HepG2 (cell line): ENCODE measurements at regions not wholly inside any gene's neighbourhood (a gene's known extent, or its start where the extent isn't known, plus 50 kb on each side); places are given as distances from the start of the nearest gene placed in this dataset.

Source experiments
- ATAC-seq: fragments of 200-7000 bp; cut with Tn5 transposase; 3 replicates; pipeline ENCODE4 v1.9.1; 2020; ENCODE audit warnings: mild to moderate bottlenecking, moderate library complexity
- BruUV-seq: library from RNA; stranded (reverse); fragments of 400-500 nt; replicated peaks from 2 replicates; lab custom pipeline; 2021; lab: Mats Ljungman, UMichigan
- CTCF ChIA-PET: fragments of 300-600 bp; formaldehyde crosslinking; extraction: SDS; loops from one replicate; lab custom pipeline; 2021; ENCODE audit warnings: low total read pairs, inconsistent platforms, low intra/inter-chr PET ratio; lab: Yijun Ruan, JAX
- POLR2A ChIA-PET: fragments of 350-600 bp; sonication (Branson Sonifier 250); formaldehyde crosslinking; loops from one replicate; lab custom pipeline; 2020; ENCODE audit warnings: antibody characterized with exemption, inconsistent platforms; lab: Yijun Ruan, JAX
- DNase-seq: peaks from one replicate; pipeline ENCODE4 v3.0.0-alpha.2; 2015; ENCODE audit warnings: low spot score
- FAIRE-seq: peaks from 3 replicates; lab custom pipeline; 2011; peaks lifted over from hg19 to GRCh38; lab: Jason Lieb, UNC
- H2AFZ ChIP-seq: one replicate; pipeline ENCODE4 v1.6.1; 2011; ENCODE audit warnings: low read length, inconsistent platforms
- H3K27ac ChIP-seq: fragments of 300-600 bp; 3 replicates; pipeline ENCODE4 v1.8.0; 2011; ENCODE audit warnings: mixed run types, mild to moderate bottlenecking, mixed read lengths, low read length, inconsistent platforms; ENCODE audit not compliant: insufficient read depth; ENCODE audit errors: extremely low read length
- H3K27me3 ChIP-seq, 2 experiments: fragments of 200-600 bp in 1 of 2; 2 replicates in 1 of 2; 3 replicates in 1 of 2; pipeline versions ENCODE4 v1.6.0 to v1.8.0; 2011; ENCODE audit warnings: low read length in 2 of 2, mild to moderate bottlenecking in 2 of 2, moderate library complexity in 2 of 2, inconsistent platforms in 1 of 2; ENCODE audit not compliant: insufficient read depth in 2 of 2, control insufficient read depth in 1 of 2
- H3K36me3 ChIP-seq, 2 experiments: fragments of 200-600 bp in 1 of 2; replicated peaks in 1 of 2; 2 replicates in 1 of 2; 3 replicates in 1 of 2; pipeline versions ENCODE4 v1.5.1 to v1.8.0; 2011; ENCODE audit warnings: low read length in 2 of 2, inconsistent platforms in 1 of 2; ENCODE audit not compliant: insufficient read depth in 2 of 2, control insufficient read depth in 1 of 2
- H3K4me1 ChIP-seq: 2 replicates; pipeline ENCODE4 v1.5.1; 2012; ENCODE audit warnings: low read length, inconsistent platforms; ENCODE audit not compliant: insufficient read depth
- H3K4me2 ChIP-seq: 2 replicates; pipeline ENCODE4 v1.6.0; 2011; ENCODE audit warnings: low read depth, low read length, inconsistent platforms
- H3K4me3 ChIP-seq, 3 experiments: fragments of 200-600 bp in 1 of 3; sonication (generic), shearing (Covaris generic) in 1 of 3; replicated peaks in 1 of 3; 2 replicates each; pipeline ENCODE4 v1.5.1; 2011 to 2016; ENCODE audit warnings: low read length in 3 of 3, inconsistent platforms in 2 of 3, low read depth in 2 of 3, mild to moderate bottlenecking in 2 of 3, control low read depth in 1 of 3, mixed read lengths in 1 of 3; ENCODE audit not compliant: insufficient read depth in 1 of 3
- H3K79me2 ChIP-seq: one replicate; pipeline ENCODE4 v1.6.1; 2011; ENCODE audit warnings: low read length, inconsistent platforms; ENCODE audit not compliant: insufficient read depth
- H3K9ac ChIP-seq: 2 replicates; pipeline ENCODE4 v1.6.0; 2011; ENCODE audit warnings: mild to moderate bottlenecking, low read depth, low read length, inconsistent platforms; ENCODE audit not compliant: insufficient read depth
- H3K9me3 ChIP-seq: 2 replicates; pipeline ENCODE4 v1.5.1; 2012; ENCODE audit warnings: mild to moderate bottlenecking, low read length
- H4K20me1 ChIP-seq: 2 replicates; pipeline ENCODE4 v1.6.0; 2011; ENCODE audit warnings: inconsistent platforms, mild to moderate bottlenecking, low read length, moderate library complexity; ENCODE audit not compliant: insufficient read depth
- CCAR2 ChIP-seq: fragments of 200-400 bp; formaldehyde crosslinking; optimal IDR thresholded peaks from 2 replicates; pipeline ENCODE3; 2018; ENCODE audit warnings: low read depth, mild to moderate bottlenecking, low read length, moderate library complexity
- CENPT ChIP-seq: sonication (generic); formaldehyde crosslinking; IDR thresholded peaks from 2 replicates; pipeline ENCODE4 v1.8.0; 2022; ENCODE audit warnings: low read depth, mild to moderate bottlenecking, moderate library complexity, missing genetic modification reagents
- KMT2B ChIP-seq: IDR thresholded peaks from 2 replicates; pipeline ENCODE4 v1.6.1; 2016; ENCODE audit warnings: missing genetic modification reagents, missing compliant biosample characterization
- NKX3-1 ChIP-seq: sonication (generic); formaldehyde crosslinking; IDR thresholded peaks from 2 replicates; pipeline ENCODE4 v1.5.0; 2020; ENCODE audit warnings: missing genetic modification reagents
- ZNF775 ChIP-seq: sonication (generic); formaldehyde crosslinking; IDR thresholded peaks from 2 replicates; pipeline ENCODE4 v1.4.0; 2020; ENCODE audit warnings: missing genetic modification reagents, mild to moderate bottlenecking, moderate library complexity, borderline replicate concordance
- ZNF878 ChIP-seq: sonication (generic); formaldehyde crosslinking; IDR thresholded peaks from 2 replicates; pipeline ENCODE4 v1.8.1; 2023; ENCODE audit warnings: mild to moderate bottlenecking, missing genetic modification reagents, moderate library complexity
- WGBS: methylation state at CpG from one replicate; pipeline ENCODE4 v1.1.6; 2017; ENCODE audit warnings: low lambda C conversion rate; 5-methylcytosine and 5-hydroxymethylcytosine counted together
- in situ Hi-C: cut with HindIII; loops from 2 replicates; pipeline ENCODE4 v1.10.0; 2017; ENCODE audit warnings: low pct_unique_long_range_greater_than_20kb; ENCODE audit not compliant: extremely low pct_ligation_motif_present
- intact Hi-C: fragments of 100-400 bp; cut with micrococcal nuclease; formaldehyde crosslinking; loops from one replicate; pipeline ENCODE4 v1.10.0; 2022; ENCODE audit not compliant: unreplicated experiment
- TF ChIP-seq, protein P1 (sequence below): sonication (generic); formaldehyde crosslinking; conservative IDR thresholded peaks from 2 replicates; pipeline ENCODE4 v1.8.1; 2023; ENCODE audit warnings: missing genetic modification reagents
- TF ChIP-seq, protein P2 (sequence below): sonication (generic); formaldehyde crosslinking; IDR thresholded peaks from 2 replicates; pipeline ENCODE4 v1.4.0; 2020; ENCODE audit warnings: mild to moderate bottlenecking, missing genetic modification reagents
- TF ChIP-seq, protein P3 (sequence below): sonication (generic); formaldehyde crosslinking; IDR thresholded peaks from 2 replicates; pipeline ENCODE4 v1.4.0; 2020; ENCODE audit warnings: missing genetic modification reagents, mild to moderate bottlenecking, borderline replicate concordance

DNA sequence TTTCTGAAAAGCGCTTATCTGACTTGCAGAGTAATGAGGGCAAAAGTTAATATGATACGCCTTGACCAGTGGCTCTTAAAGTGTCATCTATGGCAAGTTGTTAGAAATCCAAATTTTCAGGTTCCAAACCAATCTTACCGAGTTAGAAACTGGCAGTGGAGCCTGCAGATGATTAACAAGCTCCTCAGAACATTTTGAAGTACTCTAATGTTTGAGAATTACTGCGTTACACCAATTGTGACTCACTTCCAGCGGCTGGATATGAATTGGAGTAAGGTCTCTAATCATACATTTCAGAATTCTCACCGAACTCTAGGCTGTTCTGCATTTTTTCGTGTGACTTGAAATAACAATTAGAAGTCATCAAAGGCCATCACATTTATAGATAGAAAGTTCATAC, 73.5 kb upstream of the TMPRSS15 start:
- H4K20me1 ChIP-seq = no peaks in the 10 kb centered on the region
- H3K27me3 ChIP-seq = no peaks in the 10 kb centered on the region; a peak in 1 of 5 replicates
- ChIA-PET POLR2A (no interaction called here), CTCF (no interaction called here)
- TF ChIP-seq, protein P1, sequence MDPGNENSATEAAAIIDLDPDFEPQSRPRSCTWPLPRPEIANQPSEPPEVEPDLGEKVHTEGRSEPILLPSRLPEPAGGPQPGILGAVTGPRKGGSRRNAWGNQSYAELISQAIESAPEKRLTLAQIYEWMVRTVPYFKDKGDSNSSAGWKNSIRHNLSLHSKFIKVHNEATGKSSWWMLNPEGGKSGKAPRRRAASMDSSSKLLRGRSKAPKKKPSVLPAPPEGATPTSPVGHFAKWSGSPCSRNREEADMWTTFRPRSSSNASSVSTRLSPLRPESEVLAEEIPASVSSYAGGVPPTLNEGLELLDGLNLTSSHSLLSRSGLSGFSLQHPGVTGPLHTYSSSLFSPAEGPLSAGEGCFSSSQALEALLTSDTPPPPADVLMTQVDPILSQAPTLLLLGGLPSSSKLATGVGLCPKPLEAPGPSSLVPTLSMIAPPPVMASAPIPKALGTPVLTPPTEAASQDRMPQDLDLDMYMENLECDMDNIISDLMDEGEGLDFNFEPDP (CRISPR knock-in tag) = no peak
- TF ChIP-seq NKX3-1 (CRISPR knock-in tag) (no peak), KMT2B (CRISPR knock-in tag) (no peak), CCAR2 (no peak), CENPT (CRISPR knock-in tag) (no peak), ZNF878 (no peak), ZNF775 (no peak)
- TF ChIP-seq, protein P2, sequence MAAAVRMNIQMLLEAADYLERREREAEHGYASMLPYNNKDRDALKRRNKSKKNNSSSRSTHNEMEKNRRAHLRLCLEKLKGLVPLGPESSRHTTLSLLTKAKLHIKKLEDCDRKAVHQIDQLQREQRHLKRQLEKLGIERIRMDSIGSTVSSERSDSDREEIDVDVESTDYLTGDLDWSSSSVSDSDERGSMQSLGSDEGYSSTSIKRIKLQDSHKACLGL = no peak
- TF ChIP-seq, protein P3, sequence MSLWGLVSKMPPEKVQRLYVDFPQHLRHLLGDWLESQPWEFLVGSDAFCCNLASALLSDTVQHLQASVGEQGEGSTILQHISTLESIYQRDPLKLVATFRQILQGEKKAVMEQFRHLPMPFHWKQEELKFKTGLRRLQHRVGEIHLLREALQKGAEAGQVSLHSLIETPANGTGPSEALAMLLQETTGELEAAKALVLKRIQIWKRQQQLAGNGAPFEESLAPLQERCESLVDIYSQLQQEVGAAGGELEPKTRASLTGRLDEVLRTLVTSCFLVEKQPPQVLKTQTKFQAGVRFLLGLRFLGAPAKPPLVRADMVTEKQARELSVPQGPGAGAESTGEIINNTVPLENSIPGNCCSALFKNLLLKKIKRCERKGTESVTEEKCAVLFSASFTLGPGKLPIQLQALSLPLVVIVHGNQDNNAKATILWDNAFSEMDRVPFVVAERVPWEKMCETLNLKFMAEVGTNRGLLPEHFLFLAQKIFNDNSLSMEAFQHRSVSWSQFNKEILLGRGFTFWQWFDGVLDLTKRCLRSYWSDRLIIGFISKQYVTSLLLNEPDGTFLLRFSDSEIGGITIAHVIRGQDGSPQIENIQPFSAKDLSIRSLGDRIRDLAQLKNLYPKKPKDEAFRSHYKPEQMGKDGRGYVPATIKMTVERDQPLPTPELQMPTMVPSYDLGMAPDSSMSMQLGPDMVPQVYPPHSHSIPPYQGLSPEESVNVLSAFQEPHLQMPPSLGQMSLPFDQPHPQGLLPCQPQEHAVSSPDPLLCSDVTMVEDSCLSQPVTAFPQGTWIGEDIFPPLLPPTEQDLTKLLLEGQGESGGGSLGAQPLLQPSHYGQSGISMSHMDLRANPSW (CRISPR knock-in tag) = no peak
- H3K36me3 ChIP-seq = no peaks in the 10 kb centered on the region
- no peaks in the 10 kb centered on the region for H3K79me2 ChIP-seq
- H3K9me3 ChIP-seq = peaks cover 75% of the 10 kb centered on the region
- no peak overlapping the region for H3K9ac ChIP-seq
- H3K4me3 ChIP-seq = no peak overlapping the region
- no peaks in the 10 kb centered on the region for H3K4me1 ChIP-seq
- H3K27ac ChIP-seq = no peak overlapping the region
- BruUV-seq = no TSS peak
- ATAC-seq = no peak
- WGBS = under 1% methylated on average over 7 of the region's 7 CpGs
- FAIRE-seq = no peak
- DNase-seq = no peak
- in situ Hi-C loops (no loop called here), intact Hi-C loops (no loop called here)
- no peak overlapping the region for H2AFZ ChIP-seq
- H3K4me2 ChIP-seq = no peak overlapping the region
